Mesenchymal stem cell (in vitro differentiated cells and primary cell): ENCODE measurements at regions not wholly inside any gene's neighbourhood (a gene's known extent, or its start where the extent isn't known, plus 50 kb on each side); places are given as distances from the start of the nearest gene placed in this dataset.
"Not testable (repeated sequence)": the region's sequence is repeated elsewhere in the genome, so short reads cannot be mapped to it uniquely, and the experiment has no call there.

Experiments
- DNase-seq: peaks from one replicate; pipeline ENCODE4 v3.0.0-alpha.2; 2013
- H2AFZ ChIP-seq: one replicate; pipeline ENCODE4 v1.6.1; 2013; ENCODE audit warnings: low read depth, mild to moderate bottlenecking, control low read depth, inconsistent platforms, low read length, moderate library complexity
- H2AK5ac ChIP-seq: 2 replicates; pipeline ENCODE4 v1.6.1; 2013; ENCODE audit warnings: low read length, moderate library complexity, mild to moderate bottlenecking, inconsistent platforms; ENCODE audit not compliant: severe bottlenecking
- H2BK120ac ChIP-seq: one replicate; pipeline ENCODE4 v1.6.1; 2013; ENCODE audit warnings: low read depth, mild to moderate bottlenecking, inconsistent platforms, low read length, moderate library complexity
- H2BK12ac ChIP-seq, 2 experiments: one replicate each; pipeline ENCODE4 v1.6.1; 2013; ENCODE audit warnings: inconsistent platforms in 2 of 2, low read length in 2 of 2, mild to moderate bottlenecking in 2 of 2, moderate library complexity in 2 of 2, control low read depth in 1 of 2
- H2BK15ac ChIP-seq: one replicate; pipeline ENCODE4 v1.6.1; 2013; ENCODE audit warnings: mild to moderate bottlenecking, low read depth, inconsistent platforms; ENCODE audit not compliant: poor library complexity, severe bottlenecking
- H2BK5ac ChIP-seq: 2 replicates; pipeline ENCODE4 v1.6.1; 2013; ENCODE audit warnings: low read depth, mild to moderate bottlenecking, low read length, control low read depth, inconsistent platforms; ENCODE audit not compliant: poor library complexity, severe bottlenecking
- H3K14ac ChIP-seq, 2 experiments: one replicate each; pipeline ENCODE4 v1.6.1; 2013; ENCODE audit warnings: inconsistent platforms in 2 of 2, low read length in 2 of 2, control low read depth in 1 of 2, mild to moderate bottlenecking in 1 of 2, moderate library complexity in 1 of 2
- H3K18ac ChIP-seq, 2 experiments: one replicate each; pipeline ENCODE4 v1.6.1; 2013; ENCODE audit warnings: inconsistent platforms in 2 of 2, low read length in 2 of 2, control low read depth in 1 of 2, low read depth in 1 of 2, mild to moderate bottlenecking in 1 of 2
- H3K23ac ChIP-seq, 2 experiments: one replicate each; pipeline ENCODE4 v1.6.1; 2013; ENCODE audit warnings: inconsistent platforms in 2 of 2, low read length in 2 of 2, mild to moderate bottlenecking in 2 of 2, moderate library complexity in 2 of 2, control low read depth in 1 of 2
- H3K27ac ChIP-seq: 2 replicates; pipeline ENCODE4 v1.5.1; 2013; ENCODE audit warnings: mild to moderate bottlenecking, moderate library complexity, low read length, control low read depth, inconsistent platforms; ENCODE audit not compliant: poor library complexity, severe bottlenecking
- H3K27me3 ChIP-seq, 2 experiments: 2 replicates each; pipeline versions ENCODE4 v1.6.1 to v1.7.0; 2013; ENCODE audit warnings: low read length in 2 of 2, mild to moderate bottlenecking in 2 of 2, moderate library complexity in 2 of 2, control low read depth in 1 of 2, inconsistent platforms in 1 of 2; ENCODE audit not compliant: control insufficient read depth in 1 of 2, insufficient read depth in 1 of 2
- H3K36me3 ChIP-seq, 2 experiments: 2 replicates each; pipeline versions ENCODE4 v1.6.1 to v1.7.0; 2013; ENCODE audit warnings: low read length in 2 of 2, control low read depth in 1 of 2, inconsistent platforms in 1 of 2, low read depth in 1 of 2, mild to moderate bottlenecking in 1 of 2; ENCODE audit not compliant: insufficient read depth in 2 of 2, control insufficient read depth in 1 of 2
- H3K4ac ChIP-seq, 2 experiments: one replicate each; pipeline ENCODE4 v1.6.1; 2013; ENCODE audit warnings: inconsistent platforms in 2 of 2, low read length in 2 of 2, mild to moderate bottlenecking in 2 of 2, moderate library complexity in 2 of 2, control low read depth in 1 of 2, low read depth in 1 of 2
- H3K4me1 ChIP-seq: 2 replicates; pipeline ENCODE4 v1.6.1; 2013; ENCODE audit warnings: low read depth, low read length, control low read depth; ENCODE audit not compliant: control insufficient read depth, insufficient read depth
- H3K4me2 ChIP-seq: 2 replicates; pipeline ENCODE4 v1.6.1; 2013; ENCODE audit warnings: low read length, mild to moderate bottlenecking, inconsistent platforms; ENCODE audit not compliant: poor library complexity, severe bottlenecking
- H3K4me3 ChIP-seq, 2 experiments: 2 replicates each; pipeline versions ENCODE4 v1.5.1 to v1.7.0; 2013; ENCODE audit warnings: low read length in 2 of 2, mild to moderate bottlenecking in 2 of 2, control low read depth in 1 of 2, low read depth in 1 of 2; ENCODE audit not compliant: insufficient read depth in 1 of 2
- H3K79me1 ChIP-seq: replicated peaks from 2 replicates; pipeline ENCODE4 v1.6.1; 2013; ENCODE audit warnings: mild to moderate bottlenecking, control low read depth, low read length, inconsistent platforms; ENCODE audit not compliant: poor library complexity, severe bottlenecking
- H3K9ac ChIP-seq: 2 replicates; pipeline ENCODE4 v1.7.0; 2013; ENCODE audit warnings: mild to moderate bottlenecking, low read length, moderate library complexity
- H3K9me3 ChIP-seq: 2 replicates; pipeline ENCODE4 v1.7.0; 2013; ENCODE audit warnings: mild to moderate bottlenecking, low read length; ENCODE audit not compliant: control insufficient read depth
- H4K8ac ChIP-seq: one replicate; pipeline ENCODE4 v1.6.1; 2013; ENCODE audit warnings: inconsistent platforms, mild to moderate bottlenecking, low read length, moderate library complexity
- H4K91ac ChIP-seq: one replicate; pipeline ENCODE4 v1.6.1; 2013; ENCODE audit warnings: mild to moderate bottlenecking, low read length, inconsistent platforms
- WGBS: methylation state at CpG from one replicate; pipeline ENCODE4 v1.1.7; 2013; ENCODE audit warnings: mixed read lengths; 5-methylcytosine and 5-hydroxymethylcytosine counted together

GRCh38 chr4:138352446-138352845 is 110.3 kb upstream of the SLC7A11 start:
- not testable (repeated sequence) for H2AFZ ChIP-seq, H3K14ac ChIP-seq, H3K18ac ChIP-seq, H3K4ac ChIP-seq, DNase-seq, H3K4me2 ChIP-seq, H3K36me3 ChIP-seq, H2AK5ac ChIP-seq, H3K79me1 ChIP-seq, H3K27ac ChIP-seq, H3K23ac ChIP-seq, H2BK120ac ChIP-seq, H3K27me3 ChIP-seq, H2BK12ac ChIP-seq, H2BK15ac ChIP-seq, H3K4me1 ChIP-seq, H3K4me3 ChIP-seq, H4K8ac ChIP-seq, H2BK5ac ChIP-seq, H4K91ac ChIP-seq, H3K9ac ChIP-seq, H3K9me3 ChIP-seq
- WGBS: 100% methylated on average over 2 of the region's 3 CpGs

- H3K9me3 ChIP-seq: no peaks in the 10 kb centered on the region
- no peak overlapping the region for H2BK5ac ChIP-seq
- H3K27ac ChIP-seq: no peak overlapping the region
- no peaks in the 10 kb centered on the region for H3K79me1 ChIP-seq
- H3K9ac ChIP-seq: no peak overlapping the region
- H2BK12ac ChIP-seq: no peak overlapping the region
- no peaks in the 10 kb centered on the region for H3K4me1 ChIP-seq
- no peak overlapping the region for H3K4me2 ChIP-seq
- H2BK15ac ChIP-seq: no peak overlapping the region
- no peak overlapping the region for H3K4me3 ChIP-seq
- H2AFZ ChIP-seq: no peak overlapping the region
- no peak overlapping the region for H3K23ac ChIP-seq
- H2BK120ac ChIP-seq: no peak overlapping the region
- H3K4ac ChIP-seq: no peak overlapping the region
- no peak overlapping the region for H3K18ac ChIP-seq
- 0% methylated on average over 1 of the region's 3 CpGs for WGBS
- no peak overlapping the region for H4K8ac ChIP-seq
- H3K27me3 ChIP-seq: no peaks in the 10 kb centered on the region
- H2AK5ac ChIP-seq: no peak overlapping the region
- DNase-seq: no peak
- no peaks in the 10 kb centered on the region for H3K36me3 ChIP-seq
- H3K14ac ChIP-seq: no peak overlapping the region
- no peak overlapping the region for H4K91ac ChIP-seq
Observed at GRCh38 chr4:138348055-138348454, 105.9 kb upstream of the SLC7A11 start.

DNA sequence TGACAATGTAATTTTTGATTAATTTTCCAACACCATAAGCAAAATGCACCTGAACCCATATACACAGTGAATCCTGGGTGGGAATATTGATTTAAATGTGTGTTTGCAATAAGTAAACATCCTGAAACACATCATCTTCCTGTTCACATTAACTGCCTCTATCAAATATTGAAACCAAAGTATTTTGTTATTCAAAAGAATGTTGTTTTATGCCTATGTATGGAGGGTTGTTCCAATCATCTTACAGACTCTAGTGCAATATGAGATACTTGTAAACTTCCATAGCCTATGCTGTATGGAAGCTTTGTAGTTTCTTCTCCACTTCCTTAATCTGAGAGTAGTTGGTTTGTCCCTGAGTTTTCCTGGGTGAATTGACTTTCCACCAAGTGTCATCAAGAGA is 105.4 kb upstream of the SLC7A11 start:
- Histone ChIP-seq H2AK5ac (no peak overlapping the region), H3K27ac (no peak overlapping the region), H3K4me1 (no peaks in the 10 kb centered on the region), H3K4me3 (no peak overlapping the region), H3K4ac (no peak overlapping the region), H2BK120ac (no peak overlapping the region), H2AFZ (no peak overlapping the region), H3K14ac (no peak overlapping the region), H2BK5ac (no peak overlapping the region), H3K9me3 (no peaks in the 10 kb centered on the region), H3K79me1 (no peaks in the 10 kb centered on the region), H3K23ac (no peak overlapping the region), H4K8ac (no peak overlapping the region), H3K36me3 (no peaks in the 10 kb centered on the region), H4K91ac (no peak overlapping the region), H3K18ac (no peak overlapping the region), H3K9ac (no peak overlapping the region), H3K27me3 (no peaks in the 10 kb centered on the region), H3K4me2 (no peak overlapping the region), H2BK12ac (no peak overlapping the region), H2BK15ac (no peak overlapping the region)
- DNase-seq: no peak

DNA sequence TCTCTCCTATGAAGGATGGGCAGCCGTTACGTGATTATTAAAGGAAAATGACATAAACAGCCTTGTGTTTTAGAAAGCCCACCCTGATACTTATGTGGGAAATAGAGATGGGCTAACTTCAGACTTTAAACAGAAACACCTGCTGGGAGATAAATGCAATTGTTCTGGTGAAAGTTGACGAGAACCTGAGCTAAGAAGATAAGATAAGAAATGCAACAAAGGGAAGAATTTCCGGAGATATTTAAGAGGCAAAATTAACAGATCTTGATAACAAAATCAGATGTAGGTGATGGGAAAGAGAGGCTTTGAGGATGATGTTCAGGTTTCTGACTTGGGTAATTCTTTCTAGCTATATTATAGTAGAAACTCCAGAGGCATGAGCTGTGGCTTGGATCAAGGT is 102.7 kb upstream of the SLC7A11 start:
- Histone ChIP-seq H3K18ac (no peak overlapping the region), H3K36me3 (no peaks in the 10 kb centered on the region), H3K27me3 (no peaks in the 10 kb centered on the region), H3K4ac (no peak overlapping the region), H2BK120ac (no peak overlapping the region), H3K9me3 (no peaks in the 10 kb centered on the region), H3K4me3 (no peak overlapping the region), H2AFZ (no peak overlapping the region), H2BK5ac (no peak overlapping the region), H3K27ac (no peak overlapping the region), H3K4me1 (no peaks in the 10 kb centered on the region), H3K9ac (no peak overlapping the region), H2BK12ac (no peak overlapping the region), H2AK5ac (no peak overlapping the region), H4K8ac (no peak overlapping the region), H2BK15ac (no peak overlapping the region), H3K4me2 (no peak overlapping the region), H3K14ac (no peak overlapping the region), H3K79me1 (no peaks in the 10 kb centered on the region), H4K91ac (no peak overlapping the region), H3K23ac (no peak overlapping the region)
- no peak for DNase-seq
- 70% methylated on average over 4 of the region's 4 CpGs for WGBS
